ENCODE measurements at regions not wholly inside any gene's neighbourhood (a gene's known extent, or its start where the extent isn't known, plus 50 kb on each side); places are given as distances from the start of the nearest gene placed in this dataset.

DNA sequence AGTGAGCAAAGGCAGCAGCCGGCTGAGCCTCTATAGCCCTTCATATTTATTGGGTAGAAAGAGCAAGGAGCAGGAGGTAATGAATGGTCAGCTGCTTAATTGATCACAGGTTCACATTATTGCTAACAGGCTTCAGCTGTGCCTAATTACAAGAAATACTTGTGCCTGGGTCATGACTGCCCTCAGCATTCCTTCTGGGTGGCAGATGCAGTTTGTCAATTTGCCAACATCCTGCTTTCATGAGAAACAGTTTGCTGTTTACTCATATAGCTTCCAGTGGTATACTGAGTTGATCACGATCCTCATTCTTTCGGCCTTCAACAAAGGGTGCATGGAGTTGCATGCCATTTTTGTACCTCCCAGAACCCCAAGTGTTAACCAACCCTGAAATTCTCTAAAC, 81.0 kb upstream of the PLEKHG7 start:
- TF ChIP-seq, protein P1, sequence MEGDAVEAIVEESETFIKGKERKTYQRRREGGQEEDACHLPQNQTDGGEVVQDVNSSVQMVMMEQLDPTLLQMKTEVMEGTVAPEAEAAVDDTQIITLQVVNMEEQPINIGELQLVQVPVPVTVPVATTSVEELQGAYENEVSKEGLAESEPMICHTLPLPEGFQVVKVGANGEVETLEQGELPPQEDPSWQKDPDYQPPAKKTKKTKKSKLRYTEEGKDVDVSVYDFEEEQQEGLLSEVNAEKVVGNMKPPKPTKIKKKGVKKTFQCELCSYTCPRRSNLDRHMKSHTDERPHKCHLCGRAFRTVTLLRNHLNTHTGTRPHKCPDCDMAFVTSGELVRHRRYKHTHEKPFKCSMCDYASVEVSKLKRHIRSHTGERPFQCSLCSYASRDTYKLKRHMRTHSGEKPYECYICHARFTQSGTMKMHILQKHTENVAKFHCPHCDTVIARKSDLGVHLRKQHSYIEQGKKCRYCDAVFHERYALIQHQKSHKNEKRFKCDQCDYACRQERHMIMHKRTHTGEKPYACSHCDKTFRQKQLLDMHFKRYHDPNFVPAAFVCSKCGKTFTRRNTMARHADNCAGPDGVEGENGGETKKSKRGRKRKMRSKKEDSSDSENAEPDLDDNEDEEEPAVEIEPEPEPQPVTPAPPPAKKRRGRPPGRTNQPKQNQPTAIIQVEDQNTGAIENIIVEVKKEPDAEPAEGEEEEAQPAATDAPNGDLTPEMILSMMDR (IDR thresholded peaks at IDR 0.05) = no peak
- TF ChIP-seq, protein P2, sequence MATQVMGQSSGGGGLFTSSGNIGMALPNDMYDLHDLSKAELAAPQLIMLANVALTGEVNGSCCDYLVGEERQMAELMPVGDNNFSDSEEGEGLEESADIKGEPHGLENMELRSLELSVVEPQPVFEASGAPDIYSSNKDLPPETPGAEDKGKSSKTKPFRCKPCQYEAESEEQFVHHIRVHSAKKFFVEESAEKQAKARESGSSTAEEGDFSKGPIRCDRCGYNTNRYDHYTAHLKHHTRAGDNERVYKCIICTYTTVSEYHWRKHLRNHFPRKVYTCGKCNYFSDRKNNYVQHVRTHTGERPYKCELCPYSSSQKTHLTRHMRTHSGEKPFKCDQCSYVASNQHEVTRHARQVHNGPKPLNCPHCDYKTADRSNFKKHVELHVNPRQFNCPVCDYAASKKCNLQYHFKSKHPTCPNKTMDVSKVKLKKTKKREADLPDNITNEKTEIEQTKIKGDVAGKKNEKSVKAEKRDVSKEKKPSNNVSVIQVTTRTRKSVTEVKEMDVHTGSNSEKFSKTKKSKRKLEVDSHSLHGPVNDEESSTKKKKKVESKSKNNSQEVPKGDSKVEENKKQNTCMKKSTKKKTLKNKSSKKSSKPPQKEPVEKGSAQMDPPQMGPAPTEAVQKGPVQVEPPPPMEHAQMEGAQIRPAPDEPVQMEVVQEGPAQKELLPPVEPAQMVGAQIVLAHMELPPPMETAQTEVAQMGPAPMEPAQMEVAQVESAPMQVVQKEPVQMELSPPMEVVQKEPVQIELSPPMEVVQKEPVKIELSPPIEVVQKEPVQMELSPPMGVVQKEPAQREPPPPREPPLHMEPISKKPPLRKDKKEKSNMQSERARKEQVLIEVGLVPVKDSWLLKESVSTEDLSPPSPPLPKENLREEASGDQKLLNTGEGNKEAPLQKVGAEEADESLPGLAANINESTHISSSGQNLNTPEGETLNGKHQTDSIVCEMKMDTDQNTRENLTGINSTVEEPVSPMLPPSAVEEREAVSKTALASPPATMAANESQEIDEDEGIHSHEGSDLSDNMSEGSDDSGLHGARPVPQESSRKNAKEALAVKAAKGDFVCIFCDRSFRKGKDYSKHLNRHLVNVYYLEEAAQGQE (IDR thresholded peaks at IDR 0.05; ENCODE audit: insufficient read depth in 1 of 2, low read depth in 2 of 2, low read length in 1 of 2) = no peak
- no peak for TF ChIP-seq POLR2AphosphoS5 (IDR thresholded peaks at IDR 0.05; ENCODE audit: low read depth, low read length)
- TF ChIP-seq SIN3A (IDR thresholded peaks at IDR 0.05; ENCODE audit: borderline replicate concordance, insufficient read depth, low read depth, low read length) = no peak
